ENCODE measurements at regions not wholly inside any gene's neighbourhood (a gene's known extent, or its start where the extent isn't known, plus 50 kb on each side); places are given as distances from the start of the nearest gene placed in this dataset.
A peak's percentile ranks its signal among the peaks of the same experiment; 100 is the strongest.

DNA sequence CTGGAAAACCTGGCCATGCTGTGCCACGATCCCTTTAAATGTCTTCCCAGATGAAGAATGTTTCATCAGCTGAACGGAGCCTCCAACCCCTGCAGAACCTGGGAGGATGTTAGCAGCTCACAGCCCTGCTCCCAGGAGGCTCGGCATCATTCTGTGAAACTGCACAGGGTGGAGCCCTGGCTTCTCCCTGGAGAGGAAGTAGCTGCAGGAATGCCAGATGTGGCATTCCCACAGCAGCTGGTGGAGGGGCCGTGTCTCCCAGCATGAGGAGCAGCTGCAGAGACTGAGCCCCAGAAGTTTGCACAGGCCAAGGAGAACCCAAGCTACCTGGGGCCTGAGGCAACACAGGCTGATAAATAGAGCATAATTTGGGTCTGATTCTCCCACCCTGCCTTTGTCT lies 165.8 kb upstream of the MAP3K1 start:
- Mint-ChIP-seq H3K36me3 (peaks cover 0 to 3% of the 10 kb centered on the region in 2 donors), H3K4me1 (peaks cover 29% of the 10 kb centered on the region), H3K9me3 (peaks cover 0 to 2% (median 0%) of the 10 kb centered on the region in 7 donors), H3K27me3 (ENCODE audit: low read depth in 3 of 3) (peaks cover 0 to 3% (median 2%) of the 10 kb centered on the region in 3 donors), H3K27ac (peak overlapping the region in 1 of 7 donors; percentile 12), H3K4me3 (no peak overlapping the region)
- Histone ChIP-seq H3K27me3 (ENCODE audit: control insufficient read depth in 2 of 2, insufficient read depth in 2 of 2, low read length in 2 of 2) (no peaks in the 10 kb centered on the region), H3K4me2 (replicated peaks; ENCODE audit: extremely low read depth, low read length, poor library complexity, severe bottlenecking) (no peak overlapping the region), H2AFZ (ENCODE audit: insufficient read depth, low read depth, low read length, poor library complexity, severe bottlenecking) (no peak overlapping the region), H3K4me3 (replicated peaks in 1 of 3; ENCODE audit: low read depth in 2 of 3, low read length in 3 of 3) (no peak overlapping the region), H4K20me1 (ENCODE audit: insufficient read depth, low read length) (no peaks in the 10 kb centered on the region), H3K9ac (ENCODE audit: insufficient read depth, low read length, poor library complexity, severe bottlenecking) (no peak overlapping the region), H3K27ac (ENCODE audit: low read depth in 1 of 2, low read length in 2 of 2) (no peak overlapping the region), H3K4me1 (ENCODE audit: control insufficient read depth in 1 of 2, insufficient read depth in 2 of 2, low read length in 2 of 2) (peaks cover 14 to 21% of the 10 kb centered on the region in 2 donors), H3K36me3 (replicated peaks in 1 of 2; ENCODE audit: control insufficient read depth in 1 of 2, insufficient read depth in 2 of 2, low read length in 2 of 2) (no peaks in the 10 kb centered on the region), H3K9me3 (replicated peaks in 1 of 2; ENCODE audit: control insufficient read depth in 1 of 2, insufficient read depth in 1 of 2, low read length in 2 of 2) (no peaks in the 10 kb centered on the region), H3K79me2 (ENCODE audit: insufficient read depth, low read length) (no peaks in the 10 kb centered on the region)
- intact Hi-C loops (cut with micrococcal nuclease): no loop called here
- no peak for TF ChIP-seq CTCF (IDR thresholded peaks at IDR 0.05)
- 78% methylated on average over 3 of the region's 4 CpGs for WGBS (ENCODE audit: insufficient coverage)
- DNase-seq: no peak

GRCh38 chr5:56648460-56649034 lies 166.8 kb upstream of the MAP3K1 start:
- no peak for TF ChIP-seq CTCF (IDR thresholded peaks at IDR 0.05)
- Mint-ChIP-seq H3K4me1 (peaks cover 27% of the 10 kb centered on the region), H3K27ac (no peak overlapping the region), H3K9me3 (peaks cover 0 to 2% (median 0%) of the 10 kb centered on the region in 7 donors), H3K4me3 (no peak overlapping the region), H3K27me3 (ENCODE audit: low read depth in 3 of 3) (peaks cover 0 to 2% (median 1%) of the 10 kb centered on the region in 3 donors), H3K36me3 (peaks cover 0 to 2% of the 10 kb centered on the region in 2 donors)
- DNase-seq: no peak
- no CpG with 5 or more reads among the region's 2 CpGs for WGBS (ENCODE audit: insufficient coverage)
- Histone ChIP-seq H3K4me3 (replicated peaks in 1 of 3; ENCODE audit: low read depth in 2 of 3, low read length in 3 of 3) (no peak overlapping the region), H3K4me2 (replicated peaks; ENCODE audit: extremely low read depth, low read length, poor library complexity, severe bottlenecking) (no peak overlapping the region), H3K9ac (ENCODE audit: insufficient read depth, low read length, poor library complexity, severe bottlenecking) (no peak overlapping the region), H3K9me3 (replicated peaks in 1 of 2; ENCODE audit: control insufficient read depth in 1 of 2, insufficient read depth in 1 of 2, low read length in 2 of 2) (no peaks in the 10 kb centered on the region), H2AFZ (ENCODE audit: insufficient read depth, low read depth, low read length, poor library complexity, severe bottlenecking) (no peak overlapping the region), H4K20me1 (ENCODE audit: insufficient read depth, low read length) (no peaks in the 10 kb centered on the region), H3K27ac (ENCODE audit: low read depth in 1 of 2, low read length in 2 of 2) (no peak overlapping the region), H3K36me3 (replicated peaks in 1 of 2; ENCODE audit: control insufficient read depth in 1 of 2, insufficient read depth in 2 of 2, low read length in 2 of 2) (no peaks in the 10 kb centered on the region), H3K4me1 (ENCODE audit: control insufficient read depth in 1 of 2, insufficient read depth in 2 of 2, low read length in 2 of 2) (peaks cover 14 to 21% of the 10 kb centered on the region in 2 donors), H3K79me2 (ENCODE audit: insufficient read depth, low read length) (no peaks in the 10 kb centered on the region), H3K27me3 (ENCODE audit: control insufficient read depth in 2 of 2, insufficient read depth in 2 of 2, low read length in 2 of 2) (no peaks in the 10 kb centered on the region)
- intact Hi-C loops (cut with micrococcal nuclease): no loop called here
